BLaER1 treated with 17β-estradiol and CSF1 and Interleukin-3, amounts not matched to agents 10 nM and 100 nM (cell line): ENCODE measurements at regions not wholly inside any gene's neighbourhood (a gene's known extent, or its start where the extent isn't known, plus 50 kb on each side); places are given as distances from the start of the nearest gene placed in this dataset.
"Not testable (repeated sequence)": the region's sequence is repeated elsewhere in the genome, so short reads cannot be mapped to it uniquely, and the experiment has no call there.

Source experiments
- H3K27ac ChIP-seq, 11 experiments: shearing (Covaris generic); formaldehyde crosslinking; 2 replicates each; pipeline ENCODE4 v1.8.1; 2022
- H3K27me3 ChIP-seq, 11 experiments: shearing (Covaris generic); formaldehyde crosslinking; 2 replicates each; pipeline ENCODE4 v1.8.1; 2022
- H3K36me3 ChIP-seq, 11 experiments: shearing (Covaris generic); formaldehyde crosslinking; 2 replicates each; pipeline ENCODE4 v1.8.1; 2022
- H3K4me1 ChIP-seq, 10 experiments: shearing (Covaris generic); formaldehyde crosslinking; 2 replicates each; pipeline ENCODE4 v1.8.1; 2022
- H3K4me2 ChIP-seq, 11 experiments: shearing (Covaris generic); formaldehyde crosslinking; 2 replicates each; pipeline ENCODE4 v1.8.1; 2022
- H3K4me3 ChIP-seq, 10 experiments: shearing (Covaris generic); formaldehyde crosslinking; 2 replicates each; pipeline ENCODE4 v1.8.1; 2022
- H3K9ac ChIP-seq, 11 experiments: shearing (Covaris generic); formaldehyde crosslinking; 2 replicates each; pipeline ENCODE4 v1.8.1; 2022
- H3K9me3 ChIP-seq, 11 experiments: shearing (Covaris generic); formaldehyde crosslinking; replicated peaks in 1 of 11; 2 replicates each; pipeline ENCODE4 v1.8.1; 2022
- H4K20me1 ChIP-seq, 11 experiments: shearing (Covaris generic); formaldehyde crosslinking; 2 replicates each; pipeline ENCODE4 v1.8.1; 2022
- Cebpa-rat ChIP-seq, 11 experiments: shearing (Covaris generic); IDR thresholded peaks; 2 replicates each; pipeline ENCODE4 v1.8.1; 2022

GRCh38 chr5:38667499-38667776, 111.0 kb upstream of the LIFR start:
- H4K20me1 ChIP-seq, result no peaks in the 10 kb centered on the region
- TF ChIP-seq Cebpa-rat (IDR thresholded peaks at IDR 0.05), result no peak
- no peak overlapping the region for H3K4me2 ChIP-seq
- no peak overlapping the region for H3K27ac ChIP-seq
- no peaks in the 10 kb centered on the region for H3K36me3 ChIP-seq
- no peaks in the 10 kb centered on the region for H3K4me1 ChIP-seq
- no peak overlapping the region for H3K9ac ChIP-seq
- 0 out of 22 replicates have a peak, but pooled peaks cover 0 to 4% (median 0%) of the 10 kb centered on the region in 11 experiments for H3K27me3 ChIP-seq
- H3K4me3 ChIP-seq, result no peak overlapping the region
- H3K9me3 ChIP-seq, result no peaks in the 10 kb centered on the region

- no peak overlapping the region for H3K9ac ChIP-seq
- H3K4me2 ChIP-seq, result no peak overlapping the region
- no peaks in the 10 kb centered on the region for H3K9me3 ChIP-seq
- H4K20me1 ChIP-seq, result no peaks in the 10 kb centered on the region
- H3K27ac ChIP-seq, result no peak overlapping the region
- H3K4me1 ChIP-seq, result no peaks in the 10 kb centered on the region
- no peak for TF ChIP-seq Cebpa-rat (IDR thresholded peaks at IDR 0.05)
- no peaks in the 10 kb centered on the region for H3K27me3 ChIP-seq
- H3K4me3 ChIP-seq, result no peak overlapping the region
- no peaks in the 10 kb centered on the region for H3K36me3 ChIP-seq
Observed at GRCh38 chr5:38669361-38669880, 113.0 kb upstream of the LIFR start.

- Histone ChIP-seq H3K27ac (no peak overlapping the region), H3K9me3 (no peaks in the 10 kb centered on the region), H3K27me3 (no peaks in the 10 kb centered on the region), H3K4me2 (no peak overlapping the region), H3K4me3 (no peak overlapping the region), H3K4me1 (no peaks in the 10 kb centered on the region), H3K9ac (no peak overlapping the region), H4K20me1 (no peaks in the 10 kb centered on the region), H3K36me3 (no peaks in the 10 kb centered on the region)
- no peak for TF ChIP-seq Cebpa-rat (IDR thresholded peaks at IDR 0.05)
Observed at GRCh38 chr5:38670066-38670465, 113.6 kb upstream of the LIFR start.

- Histone ChIP-seq H3K27me3 (no peaks in the 10 kb centered on the region), H3K9ac (no peak overlapping the region), H4K20me1 (no peaks in the 10 kb centered on the region), H3K36me3 (no peaks in the 10 kb centered on the region), H3K9me3 (peaks cover 0 to 7% (median 2%) of the 10 kb centered on the region in 11 experiments; a peak in 5 of 22 replicates), H3K4me3 (no peak overlapping the region), H3K27ac (no peak overlapping the region), H3K4me2 (no peak overlapping the region), H3K4me1 (no peaks in the 10 kb centered on the region)
- TF ChIP-seq Cebpa-rat (IDR thresholded peaks at IDR 0.05), result no peak
Observed at GRCh38 chr5:38670878-38671277, 114.4 kb upstream of the LIFR start.

GRCh38 chr5:38672059-38672788, 115.8 kb upstream of the LIFR start:
- H3K4me3 ChIP-seq, result no peak overlapping the region
- H3K36me3 ChIP-seq, result no peaks in the 10 kb centered on the region
- no peak overlapping the region for H3K9ac ChIP-seq
- H3K27me3 ChIP-seq, result no peaks in the 10 kb centered on the region
- H3K4me2 ChIP-seq, result no peak overlapping the region
- no peak for TF ChIP-seq Cebpa-rat (IDR thresholded peaks at IDR 0.05)
- H3K4me1 ChIP-seq, result no peaks in the 10 kb centered on the region
- peaks cover 0 to 7% (median 2%) of the 10 kb centered on the region in 11 experiments; a peak in 5 of 22 replicates for H3K9me3 ChIP-seq
- no peaks in the 10 kb centered on the region for H4K20me1 ChIP-seq
- H3K27ac ChIP-seq, result no peak overlapping the region

GRCh38 chr5:38673671-38674071, 117.2 kb upstream of the LIFR start:
- no peaks in the 10 kb centered on the region for H3K4me1 ChIP-seq
- no peaks in the 10 kb centered on the region for H3K36me3 ChIP-seq
- no peak overlapping the region for H3K4me2 ChIP-seq
- H3K9me3 ChIP-seq, result peaks cover 0 to 7% (median 2%) of the 10 kb centered on the region in 11 experiments; a peak in 5 of 22 replicates
- no peaks in the 10 kb centered on the region for H3K27me3 ChIP-seq
- H3K27ac ChIP-seq, result no peak overlapping the region
- no peaks in the 10 kb centered on the region for H4K20me1 ChIP-seq
- no peak overlapping the region for H3K4me3 ChIP-seq
- no peak overlapping the region for H3K9ac ChIP-seq
- no peak for TF ChIP-seq Cebpa-rat (IDR thresholded peaks at IDR 0.05)

- no peak overlapping the region for H3K9ac ChIP-seq
- H3K36me3 ChIP-seq, result no peaks in the 10 kb centered on the region
Observed at GRCh38 chr5:38675443-38675842, 119.0 kb upstream of the LIFR start.

GRCh38 chr5:38677636-38678035, 121.2 kb upstream of the LIFR start:
- Histone ChIP-seq H3K4me2 (no peak overlapping the region), H3K27ac (no peak overlapping the region), H3K9me3 (peaks cover 0 to 7% (median 2%) of the 10 kb centered on the region in 11 experiments; a peak in 5 of 22 replicates), H3K4me1 (no peaks in the 10 kb centered on the region), H4K20me1 (no peaks in the 10 kb centered on the region), H3K36me3 (no peaks in the 10 kb centered on the region), H3K4me3 (no peak overlapping the region), H3K9ac (no peak overlapping the region), H3K27me3 (no peaks in the 10 kb centered on the region)
- TF ChIP-seq Cebpa-rat (IDR thresholded peaks at IDR 0.05), result no peak

More at GRCh38 chr5:38675443-38675842, 119.0 kb upstream of the LIFR start:
- Histone ChIP-seq H3K4me2 (no peak overlapping the region), H3K9me3 (peaks cover 0 to 7% (median 2%) of the 10 kb centered on the region in 11 experiments; a peak in 5 of 22 replicates), H3K4me3 (no peak overlapping the region), H4K20me1 (no peaks in the 10 kb centered on the region), H3K4me1 (no peaks in the 10 kb centered on the region), H3K27me3 (no peaks in the 10 kb centered on the region), H3K27ac (no peak overlapping the region)
- no peak for TF ChIP-seq Cebpa-rat (IDR thresholded peaks at IDR 0.05)

- no peaks in the 10 kb centered on the region for H3K4me1 ChIP-seq
- no peak overlapping the region for H3K27ac ChIP-seq
- H3K36me3 ChIP-seq, result no peaks in the 10 kb centered on the region
- peaks cover 0 to 7% (median 2%) of the 10 kb centered on the region in 11 experiments; a peak in 5 of 22 replicates for H3K9me3 ChIP-seq
- H3K4me3 ChIP-seq, result no peak overlapping the region
- TF ChIP-seq Cebpa-rat (IDR thresholded peaks at IDR 0.05), result no peak
- no peak overlapping the region for H3K4me2 ChIP-seq
- no peaks in the 10 kb centered on the region for H4K20me1 ChIP-seq
- no peaks in the 10 kb centered on the region for H3K27me3 ChIP-seq
- H3K9ac ChIP-seq, result no peak overlapping the region
Observed at GRCh38 chr5:38678076-38678475, 121.6 kb upstream of the LIFR start.

- H3K4me2 ChIP-seq, H3K27ac ChIP-seq, H3K9me3 ChIP-seq: not testable (repeated sequence)
Observed at GRCh38 chr5:38678697-38679096, 122.3 kb upstream of the LIFR start.

More at GRCh38 chr5:38678697-38679096, 122.3 kb upstream of the LIFR start:
- H3K9ac ChIP-seq, H4K20me1 ChIP-seq, H3K27me3 ChIP-seq, H3K4me1 ChIP-seq, H3K4me3 ChIP-seq, H3K36me3 ChIP-seq: not testable (repeated sequence)
